Central memory CD4-positive, alpha-beta T cell (primary cell): ENCODE measurements at regions not wholly inside any gene's neighbourhood (a gene's known extent, or its start where the extent isn't known, plus 50 kb on each side); places are given as distances from the start of the nearest gene placed in this dataset.
"Not testable (repeated sequence)": the region's sequence is repeated elsewhere in the genome, so short reads cannot be mapped to it uniquely, and the experiment has no call there.

Source experiments
- DNase-seq: peaks from one replicate; pipeline ENCODE4 v3.0.0; 2022

DNA sequence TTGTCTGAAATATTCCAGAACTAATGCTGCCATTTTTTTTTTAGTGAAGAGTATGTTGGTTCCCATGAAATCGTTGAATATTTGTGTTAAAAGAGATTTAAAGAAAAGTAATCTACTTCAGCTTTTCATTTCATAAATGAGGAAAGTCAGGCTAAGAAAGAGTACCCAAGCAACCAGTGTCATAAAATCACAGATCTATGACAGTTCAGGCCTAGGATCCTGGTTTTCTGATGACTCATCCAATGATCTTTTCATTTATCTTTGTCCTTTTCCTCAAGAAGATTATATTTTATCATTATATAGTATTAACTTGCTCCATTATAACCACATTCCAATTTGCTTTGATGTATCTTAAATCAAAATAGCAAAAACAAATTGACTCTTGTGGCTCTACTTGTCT is 139.4 kb upstream of the HCCS start:
- DNase-seq = no peak

DNA sequence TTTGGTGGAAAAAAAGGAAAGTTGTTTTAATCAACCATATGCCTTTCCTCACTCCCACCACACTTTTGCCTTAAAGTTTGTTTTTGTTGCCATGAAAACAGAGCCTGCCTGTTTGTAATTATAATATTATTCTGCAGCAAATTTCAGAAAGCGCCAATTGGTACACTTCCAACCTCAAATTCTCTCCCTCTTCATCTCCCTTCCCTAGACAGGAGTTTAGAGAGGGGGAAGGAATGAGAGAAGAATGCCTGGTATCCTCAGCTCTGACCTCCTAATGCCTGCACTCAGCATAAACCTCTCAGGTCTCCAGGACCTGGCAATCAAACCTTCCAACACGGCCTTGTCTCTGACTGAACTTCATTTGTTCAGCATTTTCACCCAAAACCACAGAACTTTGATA is 138.4 kb upstream of the HCCS start:
- DNase-seq = no peak

DNA sequence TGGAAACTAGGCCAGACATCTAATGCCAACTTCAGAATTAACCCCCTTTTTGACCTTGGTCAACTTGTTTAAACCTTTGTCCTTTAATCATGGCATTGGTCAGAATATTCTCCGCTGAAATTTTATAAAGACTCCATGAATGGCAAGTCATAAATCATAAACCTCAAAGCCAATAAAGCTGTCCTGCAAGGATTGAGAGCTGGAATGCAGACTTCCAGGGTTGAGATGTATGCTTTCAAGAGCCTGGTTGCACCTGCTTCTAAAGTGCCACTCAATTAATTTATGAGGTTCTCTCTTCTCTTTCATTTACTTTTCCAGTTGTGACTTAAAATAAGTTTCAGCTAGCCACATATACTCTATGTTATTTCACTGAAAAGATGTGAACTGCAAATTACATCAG is 136.2 kb upstream of the HCCS start:
- DNase-seq = no peak

DNA sequence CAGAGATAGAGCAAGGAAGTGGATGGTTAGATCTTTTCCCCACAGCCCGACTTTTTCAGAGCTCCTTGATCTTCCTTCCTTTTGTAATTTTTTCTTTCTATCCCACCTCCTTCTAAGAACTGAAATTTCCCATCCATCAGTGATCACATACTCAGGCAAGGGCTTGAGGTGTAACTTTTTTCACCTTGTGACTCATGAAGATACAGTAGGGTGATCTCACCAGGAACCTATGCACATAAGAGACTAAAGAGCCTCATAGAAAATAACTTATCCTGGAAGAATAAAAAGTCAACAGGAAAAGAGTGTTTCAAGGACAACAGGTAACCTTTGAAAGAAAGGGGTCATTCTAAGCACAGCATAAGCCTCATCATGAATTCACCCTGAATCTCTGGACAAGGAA is 131.2 kb upstream of the HCCS start:
- DNase-seq = no peak

DNA sequence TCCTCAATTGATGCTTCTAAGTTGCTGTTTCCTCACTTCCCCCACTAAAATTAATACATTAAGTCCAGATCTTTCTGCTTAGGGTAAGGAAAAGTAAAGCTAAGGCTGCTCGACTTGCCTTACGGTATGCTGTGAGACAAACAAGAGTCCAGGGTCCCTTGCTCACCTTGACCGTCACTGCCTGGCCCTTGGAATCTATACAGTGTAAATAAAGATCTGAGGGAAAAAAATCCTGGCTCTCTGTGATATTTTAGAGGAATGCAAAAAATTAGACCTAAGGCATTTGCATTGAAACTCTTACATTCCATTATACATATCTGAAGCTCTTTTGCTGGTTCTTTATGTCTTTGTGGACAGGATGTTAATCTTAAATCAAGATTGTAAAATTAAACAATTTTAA is 129.6 kb upstream of the HCCS start:
- no peak for DNase-seq

DNA sequence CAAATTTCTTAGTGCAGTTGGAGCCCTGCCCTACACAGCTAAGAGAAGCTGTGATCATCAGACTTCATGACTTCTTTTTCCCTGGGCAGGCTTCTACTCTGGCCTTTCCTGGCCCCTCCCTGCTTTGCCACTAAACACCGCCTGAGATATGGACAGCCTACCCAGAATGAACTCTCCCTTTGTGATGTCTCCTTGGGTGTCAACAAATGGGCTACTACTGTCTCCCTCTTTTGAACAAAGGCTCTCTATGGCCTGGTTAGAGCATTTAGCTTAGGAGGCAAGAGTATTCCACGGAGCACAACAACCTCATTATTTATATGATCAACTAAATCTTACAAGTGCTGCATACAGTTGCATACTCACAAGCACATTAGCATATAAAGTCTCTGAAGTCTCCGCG is 127.6 kb upstream of the HCCS start:
- no peak for DNase-seq

DNA sequence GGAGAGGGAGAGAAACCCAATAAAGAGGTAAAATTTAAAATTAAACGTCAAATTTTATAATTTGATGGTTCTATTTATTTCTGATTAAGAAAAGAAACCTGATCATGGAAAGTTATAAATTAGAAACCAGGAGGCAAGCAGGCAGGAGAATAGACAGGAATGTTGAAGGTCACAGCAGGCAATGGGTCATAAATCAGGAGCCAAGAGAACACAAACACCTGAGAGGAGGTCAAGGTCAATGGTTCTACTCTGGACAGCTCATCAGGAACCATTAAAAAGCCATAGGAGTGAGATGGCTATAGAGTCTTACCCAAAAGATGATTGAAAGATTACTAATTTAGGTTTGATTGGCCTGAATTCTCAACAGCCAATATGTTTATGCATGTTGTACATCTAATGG is 126.9 kb upstream of the HCCS start:
- DNase-seq = no peak

DNA sequence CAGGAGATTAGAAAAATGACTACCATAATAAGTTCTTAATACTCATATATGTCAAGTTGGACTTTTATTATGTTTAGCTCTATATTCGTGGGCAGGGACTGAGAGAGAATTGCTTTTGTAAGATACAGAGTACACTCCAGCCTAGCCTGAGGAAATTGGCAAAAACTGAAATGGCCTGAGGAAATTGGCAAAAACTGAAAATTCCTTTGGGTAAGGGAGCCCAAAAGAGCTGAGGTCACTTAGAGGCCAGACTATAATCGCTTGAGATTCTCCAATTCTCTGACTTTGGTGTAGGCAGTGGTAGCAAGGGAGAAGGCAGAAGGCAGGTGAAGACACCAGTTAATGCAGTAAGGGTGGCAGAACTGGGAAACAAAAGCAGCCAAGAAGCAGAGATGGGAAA is 124.5 kb upstream of the HCCS start:
- DNase-seq = no peak

DNA sequence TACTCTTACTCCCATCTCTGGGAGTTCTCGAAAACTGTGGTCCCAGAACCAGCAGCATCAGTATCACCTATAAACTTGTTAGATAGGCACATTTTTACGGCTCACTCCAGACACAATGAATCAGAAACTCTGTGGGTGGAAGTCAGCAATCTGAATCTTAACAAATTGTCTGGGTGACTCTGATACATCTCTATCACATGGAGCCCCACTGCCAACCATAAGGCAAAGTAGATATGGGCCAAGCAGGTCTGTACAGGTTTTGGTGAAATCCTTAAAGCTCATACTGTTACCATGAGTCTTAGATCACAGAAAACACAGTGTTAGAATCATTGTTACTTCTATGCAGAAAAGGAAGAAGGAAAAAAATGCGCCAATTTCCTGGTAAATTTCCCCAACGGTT is 122.5 kb upstream of the HCCS start:
- DNase-seq = no peak

DNA sequence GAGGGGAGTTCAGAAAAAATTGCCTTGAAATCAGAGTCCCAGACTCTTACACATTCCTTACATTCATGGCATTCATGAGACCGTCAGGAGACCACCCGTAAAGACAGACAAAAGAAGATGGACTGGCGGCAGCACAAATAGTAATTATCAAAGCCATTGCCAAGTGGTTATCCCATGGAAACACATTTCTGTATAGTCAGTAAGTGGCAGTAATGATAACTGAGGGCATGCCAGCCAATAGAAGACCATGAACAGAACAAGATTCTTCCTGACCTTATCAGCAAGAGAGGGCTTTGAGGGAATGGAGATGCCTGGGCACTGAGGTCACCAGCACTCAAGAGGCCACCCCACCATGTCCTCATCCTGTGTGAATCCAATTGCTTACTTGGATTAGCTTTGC is 121.7 kb upstream of the HCCS start:
- no peak for DNase-seq

DNA sequence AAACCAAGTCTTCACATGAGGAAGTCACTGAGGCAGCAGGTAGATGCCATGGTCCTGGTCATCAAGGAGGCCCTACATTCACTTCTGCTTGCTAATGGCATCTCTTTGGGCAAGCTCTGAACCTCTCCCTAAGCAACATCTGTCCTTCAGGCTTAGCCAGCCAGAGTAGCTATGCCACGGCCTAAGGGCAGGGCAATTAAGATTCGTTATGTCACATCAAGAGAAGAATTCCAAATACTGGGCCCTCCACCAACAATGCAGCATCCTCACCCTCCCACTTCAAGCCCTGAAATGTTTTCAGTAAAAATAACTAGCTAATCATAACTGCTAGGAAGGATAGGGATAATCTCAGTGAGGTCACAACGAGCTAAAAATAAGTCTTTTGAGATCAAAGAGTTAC is 120.7 kb upstream of the HCCS start:
- no peak for DNase-seq

DNA sequence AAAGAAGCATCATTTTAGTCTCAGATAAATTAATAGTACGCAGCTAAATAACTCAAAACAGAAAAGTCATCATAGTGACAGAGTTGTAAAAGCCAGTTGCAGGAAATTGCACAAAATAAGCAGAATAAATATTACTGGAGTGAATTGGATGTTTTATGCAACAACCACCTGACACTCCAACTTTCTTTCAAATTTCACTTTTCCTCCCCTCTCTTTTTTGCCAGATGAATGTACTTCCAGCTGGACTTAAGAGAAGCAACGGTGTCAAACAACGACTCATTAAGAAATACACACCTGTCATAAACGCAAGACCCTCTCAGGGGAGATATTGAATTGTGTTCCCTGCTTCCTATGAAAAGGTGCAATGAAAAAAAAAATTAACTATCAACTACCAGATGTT is 120.2 kb upstream of the HCCS start:
- DNase-seq = no peak

DNA sequence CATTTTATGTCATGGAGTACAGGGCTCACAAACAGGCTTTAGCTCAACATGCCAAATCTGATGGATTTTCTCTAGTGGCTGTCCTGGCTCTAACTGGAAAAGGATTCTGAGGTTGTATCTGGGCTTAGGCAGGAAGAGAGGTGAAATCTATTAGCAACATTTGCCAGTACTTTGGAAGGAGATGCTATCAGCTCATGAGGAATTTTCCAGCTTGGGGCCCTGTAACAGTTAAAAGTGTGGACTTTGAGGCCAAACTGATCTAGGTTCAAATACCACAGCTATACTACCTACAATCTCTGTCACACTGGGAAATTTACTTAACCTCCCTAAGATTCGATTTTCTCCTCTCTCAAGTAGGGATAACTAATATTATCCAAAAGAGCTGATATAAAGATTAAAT is 119.0 kb upstream of the HCCS start:
- no peak for DNase-seq

DNA sequence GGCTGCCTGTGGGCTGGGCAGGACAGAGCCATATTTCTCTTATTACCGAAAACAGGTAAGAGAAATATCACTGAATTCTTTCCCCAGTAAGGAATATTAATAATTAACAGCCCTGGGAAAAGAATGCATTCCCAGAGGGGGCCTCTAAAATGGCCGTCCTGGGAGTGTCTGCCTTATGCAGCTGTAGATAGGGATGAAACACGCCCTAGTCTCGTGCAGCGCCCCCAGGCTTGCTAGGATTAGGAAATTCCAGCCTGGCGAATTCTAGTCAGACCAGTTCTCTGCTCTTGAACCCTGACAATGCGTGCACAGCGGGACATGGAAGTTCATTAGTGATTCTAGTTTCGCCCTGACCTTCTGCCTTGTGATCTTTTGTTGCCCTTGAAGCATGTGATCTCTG is 104.1 kb upstream of the HCCS start:
- DNase-seq = not testable (repeated sequence)

DNA sequence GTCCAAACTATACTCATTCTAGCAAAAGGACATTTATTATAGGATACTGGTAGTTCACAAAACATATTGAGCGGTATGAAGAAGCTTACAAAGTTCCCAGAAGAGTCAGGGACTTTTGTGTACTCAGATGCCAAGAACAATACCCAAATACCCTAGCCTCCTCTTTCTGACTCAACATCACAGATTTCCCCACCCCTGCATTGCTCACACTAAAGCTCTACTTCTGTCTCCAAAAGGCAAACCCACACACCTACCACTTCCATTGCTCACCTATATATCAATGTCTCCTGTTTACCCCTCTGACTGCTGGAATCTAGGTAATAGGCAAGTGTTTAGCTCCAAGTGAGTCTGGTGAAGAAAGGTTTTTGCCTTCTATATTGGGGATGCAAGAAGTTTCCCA is 100.7 kb upstream of the HCCS start:
- no peak for DNase-seq

DNA sequence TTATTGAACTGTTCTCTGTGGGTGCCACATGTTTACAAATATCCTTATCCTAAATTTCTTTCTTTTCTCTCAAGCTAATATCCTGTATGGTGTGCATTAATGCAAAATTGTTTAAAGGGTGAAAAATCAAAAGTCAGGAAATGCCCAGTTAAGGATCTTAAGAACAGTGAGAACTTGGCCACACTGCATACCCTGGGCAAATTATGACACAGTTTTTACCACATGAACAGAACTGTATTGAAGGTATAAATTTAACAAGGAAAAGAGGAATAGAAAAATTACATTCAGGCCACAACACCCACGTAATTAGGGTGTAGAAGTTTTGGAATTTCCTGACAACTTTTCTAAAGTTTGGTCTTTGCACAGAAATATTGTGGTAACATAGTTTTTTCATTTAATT is 94.4 kb upstream of the HCCS start:
- DNase-seq = no peak

DNA sequence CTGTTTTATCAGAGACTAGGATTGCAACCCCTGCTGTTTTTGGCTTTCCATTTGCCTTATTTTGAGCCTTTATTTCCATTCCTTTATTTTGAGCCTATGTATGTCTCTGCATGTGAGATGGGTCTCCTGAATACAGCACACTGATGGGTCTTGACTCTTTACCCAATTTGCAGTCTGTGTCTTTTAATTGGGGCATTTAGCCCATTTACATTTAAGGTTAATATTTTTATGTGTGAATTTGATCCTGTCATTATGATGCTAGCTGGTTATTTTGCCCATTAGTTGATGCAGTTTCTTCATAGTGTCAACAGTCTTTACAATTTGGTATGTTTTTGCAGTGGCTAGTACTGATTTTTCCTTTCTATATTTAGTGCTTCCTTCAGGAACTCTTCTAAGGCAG is 88.5 kb upstream of the HCCS start:
- DNase-seq = not testable (repeated sequence)

DNA sequence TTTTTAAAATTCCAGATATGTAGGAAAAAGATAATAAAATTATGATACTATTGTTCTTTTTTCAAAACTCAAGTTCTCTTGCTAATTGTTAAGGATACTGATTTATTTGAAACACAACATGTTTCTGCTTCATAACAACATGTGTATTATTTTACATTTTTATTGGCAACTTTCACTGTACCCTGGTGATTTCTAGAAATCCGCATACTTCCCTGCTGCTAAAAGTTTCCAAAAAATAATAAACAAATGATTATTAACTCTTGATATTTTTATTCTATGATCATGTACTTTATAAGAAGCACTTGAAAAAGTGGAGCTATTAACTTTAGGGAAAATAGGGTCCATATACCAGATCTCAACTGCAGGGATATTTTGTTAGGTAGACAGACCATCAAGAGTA is 71.2 kb upstream of the HCCS start:
- no peak for DNase-seq

DNA sequence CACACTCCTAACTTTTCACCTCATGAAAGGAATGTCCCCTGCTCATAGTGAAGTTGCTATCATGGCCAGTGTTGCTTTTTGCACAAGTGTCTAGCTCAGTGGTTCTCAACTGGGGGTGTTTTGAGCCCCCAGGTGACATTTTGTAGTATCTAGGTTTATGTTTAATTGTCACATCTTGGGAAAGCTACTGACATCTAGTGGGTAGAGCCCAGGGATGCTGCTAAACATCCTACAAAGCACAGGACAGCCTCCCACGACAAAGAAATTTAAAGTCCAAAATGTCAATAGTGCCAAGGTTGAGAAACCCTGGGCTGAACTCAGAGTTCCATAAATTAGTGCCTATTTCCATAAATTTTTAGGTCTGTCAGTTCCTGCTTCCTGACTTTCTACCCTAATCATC is 70.7 kb upstream of the HCCS start:
- no peak for DNase-seq

DNA sequence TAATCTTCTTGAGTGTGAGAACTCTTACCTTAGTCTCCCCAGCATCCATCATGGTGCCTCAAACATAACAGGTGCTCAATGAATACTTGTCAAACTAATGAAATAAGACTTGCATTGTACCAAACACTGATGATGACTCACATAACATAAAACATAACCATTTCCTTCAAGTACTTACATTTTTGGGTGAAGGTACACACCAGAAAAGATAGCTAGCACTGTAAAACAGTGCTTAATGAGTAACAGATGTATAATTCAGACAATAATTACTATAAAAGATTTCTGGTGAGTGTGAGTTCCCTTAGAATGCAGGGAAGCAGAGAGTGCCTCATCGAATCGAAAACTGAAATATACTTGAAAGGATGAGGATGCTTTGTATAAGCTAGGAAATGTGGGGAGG is 70.1 kb upstream of the HCCS start:
- DNase-seq = no peak

DNA sequence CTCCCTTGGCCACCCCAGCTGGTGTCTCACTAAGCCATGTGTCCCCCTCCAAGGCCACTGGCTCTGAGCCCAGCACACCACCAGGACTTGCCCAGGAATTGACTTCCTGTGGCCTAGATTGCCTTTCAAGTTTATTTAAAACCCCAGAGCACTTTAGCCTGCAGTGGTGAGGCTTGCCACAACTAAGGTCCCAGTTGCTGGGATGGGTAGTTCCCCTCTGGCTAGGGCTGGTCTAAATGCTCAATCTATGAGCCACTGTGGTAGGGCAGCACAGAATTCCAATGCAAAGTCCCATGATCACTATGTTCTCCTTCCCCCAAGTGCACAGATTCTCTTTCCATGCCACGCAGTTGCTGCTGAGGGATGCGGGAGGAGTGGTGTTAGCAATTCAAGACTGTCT is 61.1 kb upstream of the HCCS start:
- no peak for DNase-seq

DNA sequence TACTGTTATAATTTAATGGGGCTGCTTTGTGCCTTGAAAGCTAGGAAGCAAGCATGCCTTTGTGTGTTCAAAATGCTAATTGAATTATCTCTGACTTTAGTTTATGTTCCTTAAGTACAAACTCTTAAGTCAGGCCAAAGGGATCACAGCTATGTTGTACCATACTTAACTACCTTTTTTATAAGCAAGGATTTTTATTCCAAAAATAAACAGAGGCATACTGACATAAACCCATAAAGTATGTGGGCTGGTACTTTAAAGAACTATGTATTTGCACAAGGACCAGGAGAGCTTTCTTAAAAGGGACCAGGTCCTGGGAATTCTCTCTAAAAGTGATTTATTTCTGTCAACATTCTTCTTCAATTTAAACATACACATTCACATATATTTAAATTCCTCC is 57.8 kb upstream of the HCCS start:
- no peak for DNase-seq

DNA sequence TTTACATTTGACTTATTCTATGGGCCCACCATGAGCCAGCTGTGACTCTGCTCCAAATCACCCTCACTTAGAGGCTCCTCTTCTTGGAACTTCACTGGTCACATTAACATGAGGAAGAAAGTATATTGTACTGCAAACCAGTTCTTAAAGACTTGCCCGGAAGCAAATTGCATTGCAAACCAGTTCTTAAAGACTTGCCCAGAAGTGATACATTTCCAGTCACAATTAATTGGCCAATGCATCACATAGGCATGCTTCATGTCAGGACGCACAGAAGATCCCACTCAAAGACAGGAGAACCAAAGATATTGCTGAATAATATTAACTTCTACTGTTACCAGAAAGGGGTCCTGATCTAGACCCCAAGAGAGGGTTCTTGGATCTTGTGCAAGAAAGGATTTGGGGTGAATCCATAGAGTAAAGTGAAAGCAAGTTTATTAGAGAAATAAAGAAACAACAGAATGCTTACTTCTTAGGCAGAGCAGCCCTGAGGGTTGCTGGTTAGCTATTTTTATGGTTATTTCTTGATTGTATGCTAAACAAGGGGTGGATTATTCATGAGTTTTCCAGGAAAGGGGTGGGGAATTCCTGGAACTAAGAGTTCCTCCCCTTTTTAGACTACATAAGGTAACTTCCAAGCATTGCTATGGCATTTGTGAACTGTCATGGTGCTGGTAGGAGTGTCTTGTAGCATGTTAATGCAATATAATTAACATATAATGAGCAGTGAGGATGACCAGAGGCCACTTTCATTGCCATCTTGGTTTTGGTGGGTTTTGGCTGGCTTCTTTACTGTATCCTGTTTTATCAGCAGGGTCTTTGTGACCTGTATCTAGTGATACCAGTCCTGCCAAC is 54.6 kb upstream of the HCCS start:
- no peak for DNase-seq

DNA sequence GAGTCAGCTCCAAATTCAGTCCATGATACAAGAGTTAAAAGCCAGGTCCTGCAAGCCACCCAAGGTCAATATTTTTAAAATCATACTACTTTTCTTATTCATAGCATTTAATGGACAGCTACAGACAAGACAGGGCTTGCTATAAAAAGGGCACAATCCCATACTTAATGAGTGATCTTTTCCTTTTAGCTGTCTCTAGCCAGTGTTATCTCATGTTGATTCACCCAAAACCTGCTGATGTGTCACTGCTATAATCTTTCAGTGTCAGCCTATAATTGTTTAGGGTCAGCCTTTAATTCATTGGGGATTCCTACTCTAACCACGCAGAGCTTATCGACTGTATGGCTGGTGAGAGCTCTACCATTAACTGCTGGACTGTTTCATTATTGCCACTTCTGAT is 51.2 kb upstream of the HCCS start:
- DNase-seq = no peak
